Middle frontal gyrus (tissue), 1 donor: ENCODE measurements at regions not wholly inside any gene's neighbourhood (a gene's known extent, or its start where the extent isn't known, plus 50 kb on each side); places are given as distances from the start of the nearest gene placed in this dataset.
"Not testable (repeated sequence)": the region's sequence is repeated elsewhere in the genome, so short reads cannot be mapped to it uniquely, and the experiment has no call there.

ENCODE experiments used
- DNase-seq: peaks from one replicate; pipeline ENCODE4 v3.0.0-alpha.2; 2015; ENCODE audit warnings: low spot score; ENCODE audit errors: extremely low spot score

GRCh38 chr9:40934480-40934879 is 194.0 kb downstream of the FOXD4L6 start:
- DNase-seq = not testable (repeated sequence)

GRCh38 chr9:40930426-40930825 is 198.1 kb downstream of the FOXD4L6 start:
- DNase-seq = not testable (repeated sequence)

GRCh38 chr9:40929488-40929845 is 199.0 kb downstream of the FOXD4L6 start:
- DNase-seq = not testable (repeated sequence)

- DNase-seq = no peak
Measured at GRCh38 chr9:40928803-40929487, 199.5 kb downstream of the FOXD4L6 start.

- no peak for DNase-seq
Measured at GRCh38 chr9:40927851-40928802, 200.4 kb downstream of the FOXD4L6 start.

- DNase-seq = no peak
Measured at GRCh38 chr9:40927260-40927631, 201.2 kb downstream of the FOXD4L6 start.

- no peak for DNase-seq
Measured at GRCh38 chr9:40926404-40927259, 201.8 kb downstream of the FOXD4L6 start.

- DNase-seq = no peak
Measured at GRCh38 chr9:40925149-40925548, 203.3 kb downstream of the FOXD4L6 start.

- DNase-seq = not testable (repeated sequence)
Measured at GRCh38 chr9:40916399-40916783, 212.1 kb downstream of the FOXD4L6 start.

- not testable (repeated sequence) for DNase-seq
Measured at GRCh38 chr9:40915660-40916398, 212.7 kb downstream of the FOXD4L6 start.

- no peak for DNase-seq
Measured at GRCh38 chr9:40914772-40915659, 213.5 kb downstream of the FOXD4L6 start.

- no peak for DNase-seq
Measured at GRCh38 chr9:40913928-40914673, 214.4 kb downstream of the FOXD4L6 start.

GRCh38 chr9:40913096-40913719 is 215.3 kb downstream of the FOXD4L6 start:
- DNase-seq = no peak

- not testable (repeated sequence) for DNase-seq
Measured at GRCh38 chr9:40912679-40913078, 215.8 kb downstream of the FOXD4L6 start.

- no peak for DNase-seq
Measured at GRCh38 chr9:40911647-40912046, 216.8 kb downstream of the FOXD4L6 start.

- DNase-seq = not testable (repeated sequence)
Measured at GRCh38 chr9:40910995-40911394, 217.5 kb downstream of the FOXD4L6 start.

- DNase-seq = no peak
Measured at GRCh38 chr9:40909821-40910220, 218.7 kb downstream of the FOXD4L6 start.

GRCh38 chr9:40909111-40909510 is 219.4 kb downstream of the FOXD4L6 start:
- DNase-seq = not testable (repeated sequence)
